Left ventricle myocardium superior (tissue), 1 donor: ENCODE measurements at regions not wholly inside any gene's neighbourhood (a gene's known extent, or its start where the extent isn't known, plus 50 kb on each side); places are given as distances from the start of the nearest gene placed in this dataset.

Experiments used
- ATAC-seq: fragments of 200-7000 bp; cut with Tn5 transposase; one replicate; pipeline ENCODE4 v1.9.1; 2020; ENCODE audit warnings: mild to moderate bottlenecking, moderate library complexity
- DNase-seq: peaks from one replicate; pipeline ENCODE4 v3.0.0-alpha.2; 2020
- intact Hi-C: fragments of 100-400 bp; cut with micrococcal nuclease; formaldehyde crosslinking; loops from one replicate; pipeline ENCODE4 v1.11.0; 2022
- donor health status: DM: no; HTN: yes; CAD: no; lungs with severe emphysema.

GRCh38 chr10:83680470-83680891 is 458.8 kb upstream of the GHITM start:
- no peak for ATAC-seq
- intact Hi-C loops = no loop called here
- no peak for DNase-seq

GRCh38 chr10:83682414-83682813 is 456.9 kb upstream of the GHITM start:
- DNase-seq (no peak), ATAC-seq (no peak)
- intact Hi-C loops = no loop called here

GRCh38 chr10:83685458-83685857 is 453.9 kb upstream of the GHITM start:
- intact Hi-C loops = no loop called here
- DNase-seq = no peak
- ATAC-seq = peak; percentile 82

- DNase-seq = no peak
- intact Hi-C loops = no loop called here
Measured at GRCh38 chr10:83691791-83692596, 447.3 kb upstream of the GHITM start.

GRCh38 chr10:83698899-83699298 is 440.4 kb upstream of the GHITM start:
- DNase-seq (no peak), ATAC-seq (no peak)
- intact Hi-C loops = no loop called here

More at GRCh38 chr10:83691791-83692596, 447.3 kb upstream of the GHITM start:
- no peak for ATAC-seq

GRCh38 chr10:83701799-83702198 is 437.5 kb upstream of the GHITM start:
- ATAC-seq (no peak), DNase-seq (no peak)
- intact Hi-C loops = no loop called here

GRCh38 chr10:83702731-83703130 is 436.6 kb upstream of the GHITM start:
- intact Hi-C loops = no loop called here
- DNase-seq = no peak
- ATAC-seq = no peak

GRCh38 chr10:83706120-83706519 is 433.2 kb upstream of the GHITM start:
- intact Hi-C loops = no loop called here
- DNase-seq (no peak), ATAC-seq (no peak)

GRCh38 chr10:83706952-83707582 is 432.2 kb upstream of the GHITM start:
- ATAC-seq (no peak), DNase-seq (no peak)
- intact Hi-C loops = no loop called here

- ATAC-seq (no peak), DNase-seq (no peak)
- intact Hi-C loops = no loop called here
Measured at GRCh38 chr10:83713423-83713822, 425.9 kb upstream of the GHITM start.

- peak; percentile 64 for ATAC-seq
Measured at GRCh38 chr10:83723080-83723479, 416.2 kb upstream of the GHITM start.

GRCh38 chr10:83724471-83725241 is 414.7 kb upstream of the GHITM start:
- ATAC-seq (no peak), DNase-seq (no peak)
- intact Hi-C loops = no loop called here

More at GRCh38 chr10:83723080-83723479, 416.2 kb upstream of the GHITM start:
- intact Hi-C loops = no loop called here
- no peak for DNase-seq

- DNase-seq (no peak), ATAC-seq (no peak)
- intact Hi-C loops = no loop called here
Measured at GRCh38 chr10:83725567-83725966, 413.7 kb upstream of the GHITM start.

- DNase-seq (no peak), ATAC-seq (no peak)
- intact Hi-C loops = no loop called here
Measured at GRCh38 chr10:83734278-83734677, 405.0 kb upstream of the GHITM start.

- intact Hi-C loops = no loop called here
- DNase-seq (no peak), ATAC-seq (peak; percentile 47)
Measured at GRCh38 chr10:83736008-83736407, 403.3 kb upstream of the GHITM start.

GRCh38 chr10:83750604-83751003 is 388.7 kb upstream of the GHITM start:
- DNase-seq = no peak
- no peak for ATAC-seq
- intact Hi-C loops = no loop called here

- intact Hi-C loops = no loop called here
- DNase-seq = no peak
- no peak for ATAC-seq
Measured at GRCh38 chr10:83753490-83753889, 385.8 kb upstream of the GHITM start.

- DNase-seq = no peak
- intact Hi-C loops = no loop called here
- ATAC-seq = no peak
Measured at GRCh38 chr10:83754857-83755256, 384.5 kb upstream of the GHITM start.

- intact Hi-C loops = no loop called here
- ATAC-seq (no peak), DNase-seq (no peak)
Measured at GRCh38 chr10:83760142-83760541, 379.2 kb upstream of the GHITM start.

- peak; percentile 57 for ATAC-seq
- intact Hi-C loops = no loop called here
- DNase-seq = no peak
Measured at GRCh38 chr10:83764666-83765065, 374.6 kb upstream of the GHITM start.
